ENCODE measurements at regions not wholly inside any gene's neighbourhood (a gene's known extent, or its start where the extent isn't known, plus 50 kb on each side); places are given as distances from the start of the nearest gene placed in this dataset.

- Histone ChIP-seq H3K9ac (ENCODE audit: low read length) (no peak overlapping the region), H3K4me1 (ENCODE audit: low read length) (peaks cover 4% of the 10 kb centered on the region; the same call in 1 of the 2 replicates), H3K27ac (ENCODE audit: low read length) (no peak overlapping the region), H4K20me1 (ENCODE audit: insufficient read depth, low read length) (no peaks in the 10 kb centered on the region), H2AFZ (ENCODE audit: low read length) (no peak overlapping the region), H3K36me3 (replicated peaks; ENCODE audit: insufficient read depth, low read length) (no peaks in the 10 kb centered on the region), H3K4me2 (ENCODE audit: low read depth, low read length) (no peak overlapping the region), H3K79me2 (ENCODE audit: low read length) (no peaks in the 10 kb centered on the region), H3K9me2 (replicated peaks; ENCODE audit: insufficient read depth, low read length) (no peaks in the 10 kb centered on the region), H3K9me3 (replicated peaks; ENCODE audit: insufficient read depth, low read length) (no peaks in the 10 kb centered on the region), H3F3A (ENCODE audit: insufficient read depth, low read length) (no peaks in the 10 kb centered on the region), H3K27me3 (replicated peaks; ENCODE audit: insufficient read depth, low read length) (no peaks in the 10 kb centered on the region), H3K4me3 (ENCODE audit: low read length) (no peak overlapping the region)
- DNase-seq, result no peak
- TF ChIP-seq EZH2 (optimal IDR thresholded peaks at IDR 0.05; ENCODE audit: low read depth, low read length) (no peak), CTCF (IDR thresholded peaks at IDR 0.05; ENCODE audit: low read length) (no peak), EZH2phosphoT487 (IDR thresholded peaks at IDR 0.05; ENCODE audit: low read length) (no peak)
Measured at GRCh38 chr11:10365045-10365444, 60.2 kb downstream of the ADM start.

GRCh38 chr11:10366568-10367331 lies 61.9 kb downstream of the ADM start:
- H3K79me2 ChIP-seq (ENCODE audit: low read length), result no peaks in the 10 kb centered on the region
- no peaks in the 10 kb centered on the region for H3K9me3 ChIP-seq (replicated peaks; ENCODE audit: insufficient read depth, low read length)
- no peak overlapping the region for H3K27ac ChIP-seq (ENCODE audit: low read length)
- no peaks in the 10 kb centered on the region for H3K36me3 ChIP-seq (replicated peaks; ENCODE audit: insufficient read depth, low read length)
- H3F3A ChIP-seq (ENCODE audit: insufficient read depth, low read length), result no peaks in the 10 kb centered on the region
- TF ChIP-seq CTCF (IDR thresholded peaks at IDR 0.05; ENCODE audit: low read length) (peak; percentile 96), EZH2 (optimal IDR thresholded peaks at IDR 0.05; ENCODE audit: low read depth, low read length) (no peak)
- H2AFZ ChIP-seq (ENCODE audit: low read length), result peak overlapping the region; percentile 19; the same call in 1 of the 2 replicates
- no peaks in the 10 kb centered on the region for H3K27me3 ChIP-seq (replicated peaks; ENCODE audit: insufficient read depth, low read length)
- H3K9me2 ChIP-seq (replicated peaks; ENCODE audit: insufficient read depth, low read length), result no peaks in the 10 kb centered on the region
- no peak overlapping the region for H3K9ac ChIP-seq (ENCODE audit: low read length)
- peak overlapping the region; percentile 43 for H3K4me2 ChIP-seq (ENCODE audit: low read depth, low read length)
- DNase-seq, result peak; percentile 81
- no peak overlapping the region for H3K4me3 ChIP-seq (ENCODE audit: low read length)
- H4K20me1 ChIP-seq (ENCODE audit: insufficient read depth, low read length), result no peaks in the 10 kb centered on the region
- peaks cover 4% of the 10 kb centered on the region; the same call in 1 of the 2 replicates for H3K4me1 ChIP-seq (ENCODE audit: low read length)

GRCh38 chr11:10371926-10372641 lies 67.2 kb downstream of the ADM start:
- Histone ChIP-seq H3K27ac (ENCODE audit: low read length) (no peak overlapping the region), H2AFZ (ENCODE audit: low read length) (no peak overlapping the region), H3K9me2 (replicated peaks; ENCODE audit: insufficient read depth, low read length) (no peaks in the 10 kb centered on the region), H3K36me3 (replicated peaks; ENCODE audit: insufficient read depth, low read length) (no peaks in the 10 kb centered on the region), H3K79me2 (ENCODE audit: low read length) (no peaks in the 10 kb centered on the region), H3F3A (ENCODE audit: insufficient read depth, low read length) (no peaks in the 10 kb centered on the region), H3K9me3 (replicated peaks; ENCODE audit: insufficient read depth, low read length) (no peaks in the 10 kb centered on the region), H3K9ac (ENCODE audit: low read length) (no peak overlapping the region), H3K27me3 (replicated peaks; ENCODE audit: insufficient read depth, low read length) (no peaks in the 10 kb centered on the region), H3K4me3 (ENCODE audit: low read length) (no peak overlapping the region), H3K4me2 (ENCODE audit: low read depth, low read length) (no peak overlapping the region), H3K4me1 (ENCODE audit: low read length) (no peaks in the 10 kb centered on the region), H4K20me1 (ENCODE audit: insufficient read depth, low read length) (no peaks in the 10 kb centered on the region)
- DNase-seq, result no peak
- no peak for TF ChIP-seq EZH2 (optimal IDR thresholded peaks at IDR 0.05; ENCODE audit: low read depth, low read length)
- TF ChIP-seq EZH2phosphoT487 (IDR thresholded peaks at IDR 0.05; ENCODE audit: low read length), result no peak
- TF ChIP-seq CTCF (IDR thresholded peaks at IDR 0.05; ENCODE audit: low read length), result no peak
